ENCODE measurements at regions not wholly inside any gene's neighbourhood (a gene's known extent, or its start where the extent isn't known, plus 50 kb on each side); places are given as distances from the start of the nearest gene placed in this dataset.

- no peak for TF ChIP-seq CTCF (IDR thresholded peaks at IDR 0.05)
- TF ChIP-seq EZH2 (IDR thresholded peaks at IDR 0.05; ENCODE audit: borderline replicate concordance, insufficient read depth, low read depth, low read length, poor library complexity, severe bottlenecking): no peak
These were observed 51.0 kb upstream of the NXPH2 start for GRCh38 chr2:138831154-138831553.

Measured in B cell (primary cell).